ENCODE measurements at regions not wholly inside any gene's neighbourhood (a gene's known extent, or its start where the extent isn't known, plus 50 kb on each side); places are given as distances from the start of the nearest gene placed in this dataset.

- Histone ChIP-seq H3K27me3 (replicated peaks in 1 of 2; ENCODE audit: control insufficient read depth in 2 of 2, insufficient read depth in 2 of 2, low read length in 1 of 2) (no peaks in the 10 kb centered on the region), H3K4me2 (ENCODE audit: control insufficient read depth, insufficient read depth) (no peak overlapping the region), H3K27ac (ENCODE audit: control insufficient read depth, insufficient read depth) (no peak overlapping the region), H3K9ac (ENCODE audit: control insufficient read depth, insufficient read depth, low read length) (no peak overlapping the region), H3K4me3 (no peak overlapping the region), H3K36me3 (ENCODE audit: control insufficient read depth in 2 of 2, insufficient read depth in 2 of 2, low read length in 1 of 2) (no peaks in the 10 kb centered on the region), H2AFZ (ENCODE audit: control insufficient read depth, low read depth, low read length) (no peak overlapping the region), H3K79me2 (ENCODE audit: control insufficient read depth, insufficient read depth, low read length) (no peaks in the 10 kb centered on the region), H3K9me3 (replicated peaks; ENCODE audit: control insufficient read depth, insufficient read depth, low read length) (peaks cover 6% of the 10 kb centered on the region), H4K20me1 (ENCODE audit: control insufficient read depth, insufficient read depth) (no peaks in the 10 kb centered on the region), H3K4me1 (ENCODE audit: control insufficient read depth, insufficient read depth, low read length) (peaks cover 11% of the 10 kb centered on the region)
- intact Hi-C loops (cut with micrococcal nuclease; ENCODE audit: unreplicated experiment) (loop anchor here (10.0 kb wide), 1 partner anchor 56 kb away; the partner anchor contains the start of gene FOXD1), in situ Hi-C loops (cut with MboI) (no loop called here)
- no TSS peak for BruUV-seq (replicated peaks)
- ChIA-PET CTCF (no interaction called here), RAD21 (ENCODE audit: unreplicated experiment) (no interaction called here), SMC1A (ENCODE audit: uncharacterized antibody, unreplicated experiment) (interaction anchor here (1.4 kb wide), 1 partner anchor 10 kb away, joined by 4 read pairs; no protein-coding TSS in a partner anchor), POLR2A (no interaction called here)
- FAIRE-seq (no peak), DNase-seq (ENCODE audit: low read depth, low spot score) (no peak), ATAC-seq (no peak)
- TF ChIP-seq CHD2 (IDR thresholded peaks at IDR 0.05; ENCODE audit: borderline replicate concordance, low read depth, low read length) = no peak
- no peak for TF ChIP-seq MXI1 (IDR thresholded peaks at IDR 0.05; ENCODE audit: low read depth, low read length)
- no peak for TF ChIP-seq E4F1 (IDR thresholded peaks at IDR 0.05; ENCODE audit: borderline replicate concordance, partially characterized antibody)
- no peak for TF ChIP-seq SREBF2 (IDR thresholded peaks at IDR 0.05; ENCODE audit: low read length)
- no peak for TF ChIP-seq IRF4 (IDR thresholded peaks at IDR 0.05; ENCODE audit: low read depth, low read length)
- TF ChIP-seq GATAD2B (conservative IDR thresholded peaks at IDR 0.05; ENCODE audit: low read depth) = no peak
- TF ChIP-seq NR2F1 (conservative IDR thresholded peaks at IDR 0.05) = no peak
- no peak for TF ChIP-seq RCOR1 (conservative IDR thresholded peaks at IDR 0.05; ENCODE audit: low read depth, low read length)
- TF ChIP-seq EGR1 (IDR thresholded peaks at IDR 0.05; ENCODE audit: borderline replicate concordance in 1 of 2, low read depth in 2 of 2, low read length in 2 of 2) = no peak
- TF ChIP-seq SIX5 (IDR thresholded peaks at IDR 0.05; ENCODE audit: low read depth, low read length, severe bottlenecking) = no peak
- no peak for TF ChIP-seq ZBTB11 (CRISPR knock-in tag; IDR thresholded peaks at IDR 0.05)
- no peak for TF ChIP-seq ATF3 (IDR thresholded peaks at IDR 0.05; ENCODE audit: borderline replicate concordance, extremely low read depth, low read depth, low read length)
- TF ChIP-seq DPF2 (IDR thresholded peaks at IDR 0.05) = no peak
- TF ChIP-seq TBL1XR1 (IDR thresholded peaks at IDR 0.05; ENCODE audit: low read depth, low read length) = no peak
- WGBS (ENCODE audit: insufficient coverage, insufficient replicate concordance, low lambda C conversion rate, missing lambda C conversion rate) = 43% methylated on average over 2 of the region's 2 CpGs
These were observed 59.8 kb downstream of the FOXD1 start for GRCh38 chr5:73388740-73389139.
